Posterior vena cava (tissue), 2 donors: ENCODE measurements at regions not wholly inside any gene's neighbourhood (a gene's known extent, or its start where the extent isn't known, plus 50 kb on each side); places are given as distances from the start of the nearest gene placed in this dataset.

Source experiments
- DNase-seq: peaks from one replicate; pipeline ENCODE4 v3.0.0-alpha.2; 2020; ENCODE audit warnings: low spot score
- intact Hi-C, 2 donors: fragments of 100-400 bp; cut with DNase I; formaldehyde crosslinking; loops; one replicate each; pipeline versions ENCODE4 v1.14.1 to v1.14.2; 2022 to 2023
- donor health status: DM: yes; HTN: yes; CAD: no.
- donor health status: DM: yes; HTN: yes; CAD: no.

DNA sequence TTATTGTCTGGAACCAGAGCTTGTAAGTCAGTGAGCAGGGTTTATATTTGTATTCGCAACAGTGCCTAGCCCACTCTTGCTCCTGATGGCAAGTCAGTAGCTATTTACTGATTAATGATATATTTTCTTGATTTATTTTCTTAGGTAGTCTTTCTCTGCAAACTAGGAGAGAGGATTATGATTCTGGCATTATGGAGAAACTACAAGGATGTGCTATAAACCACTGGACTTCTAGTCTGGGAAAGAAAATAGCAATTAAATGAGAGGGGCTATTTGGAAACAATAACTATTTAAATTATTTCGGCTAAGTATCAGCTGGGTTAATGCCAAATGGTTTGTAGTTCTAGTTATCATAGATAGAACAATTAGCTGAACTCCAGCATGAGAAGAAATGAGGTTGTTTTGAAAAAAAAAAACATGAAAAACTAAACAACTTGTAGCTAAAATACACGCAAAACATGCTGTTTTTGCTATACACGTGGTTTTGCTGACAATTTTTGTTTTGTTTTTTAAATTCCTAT, 304.9 kb upstream of the TCF21 start:
- intact Hi-C loops, result no loop called here
- no peak for DNase-seq

DNA sequence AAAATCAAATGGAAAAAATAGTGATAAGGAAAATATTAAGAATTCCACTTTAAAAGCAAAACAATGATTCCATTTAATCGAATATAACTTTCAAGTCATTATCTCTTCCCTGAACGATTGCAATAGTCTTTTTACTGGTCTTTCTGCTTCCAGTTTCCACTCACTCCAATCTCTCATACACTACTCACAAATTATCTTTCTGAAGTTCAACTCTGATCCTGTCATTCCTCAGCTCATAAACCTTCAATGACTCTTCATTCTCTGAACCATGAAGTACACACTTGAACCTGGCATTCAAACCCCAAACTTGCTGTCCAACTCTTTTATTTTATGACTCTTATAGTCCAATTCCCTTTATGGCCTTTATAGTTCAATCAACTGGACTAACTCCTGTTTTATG, 304.1 kb upstream of the TCF21 start:
- intact Hi-C loops, result no loop called here

DNA sequence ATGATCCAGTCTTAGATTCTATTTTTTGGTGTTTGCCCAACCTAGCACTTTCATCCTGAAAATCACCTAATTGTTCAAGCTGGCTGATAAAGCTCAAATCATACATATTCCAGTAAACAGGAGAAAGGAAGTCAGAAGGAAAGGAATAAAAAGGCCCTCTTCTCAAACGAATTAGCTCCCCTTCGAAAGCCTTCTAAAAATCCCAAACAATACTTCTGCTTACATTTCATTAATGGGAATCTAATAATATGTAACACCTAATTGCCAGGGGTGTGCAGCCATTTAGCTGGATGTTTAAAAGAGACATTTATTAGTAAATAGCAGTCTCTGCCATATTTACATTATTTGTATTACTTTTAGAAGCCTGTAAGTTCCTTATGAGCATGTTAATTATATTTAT, 302.9 kb upstream of the TCF21 start:
- intact Hi-C loops, result no loop called here
- DNase-seq, result no peak

More for the DNA sequence above, 304.1 kb upstream of the TCF21 start:
- no peak for DNase-seq

DNA sequence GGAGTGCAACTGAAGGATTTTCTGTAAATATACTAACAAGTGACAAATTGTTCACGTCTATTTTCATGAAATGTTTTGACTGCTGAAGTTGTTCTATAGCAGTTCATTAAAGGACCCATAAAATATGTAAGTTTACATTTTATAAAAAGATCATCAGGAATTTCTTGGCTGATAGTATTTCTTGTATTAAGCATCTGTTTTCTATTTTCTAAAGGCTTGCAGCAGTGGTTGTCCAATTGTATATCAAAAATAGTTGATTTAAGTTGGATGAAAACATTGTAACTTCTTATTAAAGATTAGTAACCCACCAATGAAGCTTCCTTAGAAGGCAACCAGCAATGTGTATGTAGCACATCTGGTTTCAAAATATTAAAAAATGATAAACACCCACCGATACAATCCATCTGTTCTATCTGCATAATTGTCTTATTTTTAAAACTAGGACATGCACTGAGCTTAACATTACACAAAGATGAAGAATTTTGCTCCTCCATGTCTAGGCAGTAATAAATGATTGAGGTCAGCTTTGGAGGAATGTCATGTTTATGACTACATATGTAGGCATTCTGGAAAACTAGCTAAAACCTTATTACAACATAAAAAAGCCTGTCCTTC, 301.3 kb upstream of the TCF21 start:
- DNase-seq, result no peak
- intact Hi-C loops, result no loop called here

DNA sequence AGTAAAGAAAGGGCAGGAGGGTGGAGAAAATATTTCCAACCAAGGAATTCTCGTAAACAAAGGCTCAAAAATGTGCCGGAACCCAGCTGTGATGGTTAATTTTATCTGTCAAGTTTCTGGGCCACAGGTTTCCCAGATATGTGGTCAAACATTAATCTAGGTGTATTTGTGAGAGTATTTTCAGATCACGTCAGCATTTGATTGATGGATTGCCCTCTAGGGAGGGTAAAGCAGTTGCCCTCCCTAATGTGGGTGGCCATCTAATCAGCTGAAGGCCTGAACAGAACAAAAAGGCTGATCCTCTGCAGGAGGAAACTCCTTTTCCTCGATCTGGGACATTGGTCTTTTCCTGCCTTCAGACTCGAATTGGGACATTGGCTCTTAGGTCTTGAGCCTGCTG, 298.7 kb upstream of the TCF21 start:
- intact Hi-C loops, result no loop called here
- no peak for DNase-seq

DNA sequence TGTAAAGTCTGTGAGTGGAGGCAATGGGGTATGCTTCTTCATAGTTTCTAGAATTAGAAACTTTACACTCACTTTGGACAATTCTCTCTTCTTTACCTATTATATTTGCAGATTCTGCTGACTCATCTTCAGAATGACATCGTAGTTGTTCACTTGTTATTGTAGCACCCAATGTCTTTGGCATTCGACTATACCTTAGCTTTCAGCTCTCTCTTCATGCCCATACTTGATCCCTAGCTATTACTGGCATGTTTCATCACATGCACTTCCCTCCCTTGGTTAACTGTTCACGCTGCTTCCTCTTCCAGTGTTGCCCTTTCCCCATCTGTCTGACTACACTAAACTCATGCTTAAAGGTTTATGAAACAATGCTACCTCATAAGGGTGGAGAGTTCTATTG, 298.1 kb upstream of the TCF21 start:
- intact Hi-C loops, result no loop called here
- no peak for DNase-seq

DNA sequence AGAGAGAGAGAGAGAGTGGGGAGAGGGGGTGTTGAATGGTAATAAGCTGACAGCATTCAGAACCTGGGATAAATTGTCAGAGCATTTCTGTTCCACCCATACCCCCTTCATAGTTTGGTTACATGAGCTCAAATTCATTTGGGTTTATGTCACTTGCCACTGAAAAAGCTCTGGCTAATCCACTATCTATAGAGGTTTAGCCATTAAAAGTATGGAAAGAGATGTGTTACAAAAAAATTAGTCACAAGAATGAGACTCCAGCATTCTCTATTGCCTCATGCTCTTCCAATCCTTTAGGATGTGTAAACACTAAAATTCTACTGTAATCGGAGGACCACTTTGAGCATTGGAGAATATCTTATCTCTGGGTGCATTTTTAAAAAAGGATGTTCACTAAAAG, 297.6 kb upstream of the TCF21 start:
- DNase-seq, result no peak
- intact Hi-C loops, result no loop called here

DNA sequence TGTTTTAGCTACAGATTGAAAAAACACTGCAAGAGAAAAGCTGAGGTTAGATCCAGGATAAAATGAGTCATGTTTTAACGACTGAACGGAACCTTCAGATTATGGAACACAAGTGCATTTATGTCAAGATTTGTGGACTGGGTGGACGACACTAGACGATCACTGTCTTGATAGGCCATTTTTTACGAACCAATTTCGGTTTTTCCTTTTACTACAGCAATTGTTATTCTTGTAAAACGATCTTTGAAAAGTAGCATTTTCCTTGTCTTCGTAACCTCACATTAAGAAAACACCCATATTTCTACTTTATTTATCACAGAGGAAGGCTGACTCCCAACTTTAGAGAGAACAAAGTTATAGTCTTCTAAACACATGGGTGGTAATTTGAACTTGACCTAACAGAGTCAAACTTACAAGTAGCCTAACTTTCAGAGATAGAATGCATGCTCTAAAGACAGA, 294.2 kb upstream of the TCF21 start:
- DNase-seq, result no peak
- intact Hi-C loops, result no loop called here

DNA sequence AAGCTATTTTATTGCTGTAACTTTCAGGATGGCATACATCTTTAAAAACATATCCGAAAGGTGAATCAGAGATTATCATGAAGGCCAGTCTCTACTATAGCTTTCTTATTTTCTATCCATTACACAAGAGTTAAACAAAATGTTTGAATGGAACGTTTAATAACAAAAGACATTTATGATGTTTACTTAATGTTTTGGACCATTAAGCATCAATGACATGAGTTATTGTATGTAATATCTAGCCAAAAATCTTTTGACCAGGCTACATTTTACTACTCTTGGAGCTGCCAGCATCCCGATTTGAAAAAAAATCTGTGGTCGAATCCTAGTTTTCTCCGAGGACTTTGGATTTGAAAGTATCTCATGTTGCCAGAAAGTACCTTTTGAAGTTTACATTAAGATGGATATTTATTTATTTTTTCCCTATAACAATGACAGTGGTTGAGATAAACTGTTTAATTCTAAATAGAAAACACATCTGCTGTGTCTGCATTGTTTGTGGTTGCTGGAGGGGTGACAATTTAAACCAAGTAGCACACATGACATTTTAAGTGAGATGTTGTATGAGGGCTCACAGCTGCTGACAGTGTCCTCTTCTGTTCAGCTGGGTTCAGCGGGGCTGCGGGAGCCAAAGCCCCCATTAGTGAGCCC, 293.7 kb upstream of the TCF21 start:
- intact Hi-C loops, result no loop called here

DNA sequence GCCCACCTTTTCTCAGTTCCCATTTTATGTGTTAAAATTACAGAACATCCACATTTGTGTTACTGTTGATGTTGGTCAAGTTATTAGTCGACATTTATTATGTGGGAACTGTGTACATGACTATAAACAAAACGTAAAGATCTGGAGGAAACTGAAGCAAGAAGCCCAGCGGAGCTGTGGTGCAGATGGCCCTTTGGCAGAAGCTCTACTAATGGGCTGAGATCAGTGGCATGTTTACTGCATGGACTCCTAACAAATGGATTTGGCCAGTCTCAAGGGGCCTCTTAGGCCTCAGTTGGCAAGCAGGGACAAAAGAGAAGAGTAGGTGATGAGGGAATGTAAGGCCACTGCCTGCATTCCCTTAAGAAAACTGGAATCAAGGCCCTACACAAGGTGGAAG, 282.1 kb upstream of the TCF21 start:
- intact Hi-C loops, result no loop called here
- no peak for DNase-seq

More for the DNA sequence above, 293.7 kb upstream of the TCF21 start:
- DNase-seq, result no peak

DNA sequence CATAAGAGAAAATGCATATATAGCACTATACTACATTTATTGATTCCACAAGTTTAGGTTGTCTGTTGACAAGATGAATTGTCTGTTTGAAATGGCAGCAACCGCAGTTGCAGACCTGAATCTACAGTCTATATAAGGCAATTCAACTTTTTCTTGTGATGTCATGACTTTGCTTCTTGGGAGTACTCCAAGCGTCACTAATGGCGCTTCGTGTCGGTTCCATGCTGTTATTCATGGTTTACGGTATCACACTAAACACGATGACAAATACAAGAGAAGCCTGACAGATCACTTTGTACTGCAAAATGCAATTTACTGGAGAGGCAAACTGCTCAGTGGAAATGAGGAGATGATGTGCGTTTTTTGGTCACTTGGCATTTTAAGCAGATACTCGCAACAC, 280.3 kb upstream of the TCF21 start:
- no peak for DNase-seq
- intact Hi-C loops, result no loop called here

DNA sequence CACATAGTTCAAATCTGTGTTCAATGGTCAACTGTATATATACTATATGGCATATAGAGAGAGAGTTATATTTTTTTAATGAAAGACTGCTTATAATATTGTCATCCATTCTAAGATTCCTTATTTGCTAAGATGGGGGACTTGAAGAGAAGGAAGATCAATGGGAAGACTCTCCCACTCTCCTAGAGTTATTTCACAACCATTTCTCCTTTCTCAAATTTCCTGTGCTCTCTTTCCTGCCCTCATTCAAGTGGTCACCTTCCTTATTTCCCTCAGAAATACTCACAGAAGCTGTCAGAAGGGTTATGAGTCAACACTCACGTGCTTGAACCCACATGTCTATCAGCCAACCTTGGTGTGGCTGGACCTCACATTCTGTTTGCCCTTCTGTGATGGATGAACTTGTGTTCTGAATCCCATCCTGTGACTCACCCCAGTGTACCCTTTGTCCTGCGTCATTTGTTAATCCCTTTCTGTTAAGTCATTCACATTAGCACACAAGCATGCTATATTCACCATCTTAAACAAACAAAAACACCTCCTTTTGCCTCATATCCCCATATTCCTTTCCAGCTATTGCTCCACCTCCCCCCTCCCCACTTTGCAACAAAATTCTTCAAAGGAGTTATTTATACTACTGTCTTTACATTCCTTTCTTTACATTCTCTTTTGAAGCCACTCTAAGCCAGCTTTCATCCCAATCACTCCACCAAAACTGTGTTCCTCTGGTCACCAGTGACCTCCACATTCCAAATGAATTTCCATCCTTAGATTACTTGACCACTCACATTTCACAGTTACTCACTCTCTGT, 279.3 kb upstream of the TCF21 start:
- no peak for DNase-seq
- intact Hi-C loops, result no loop called here

DNA sequence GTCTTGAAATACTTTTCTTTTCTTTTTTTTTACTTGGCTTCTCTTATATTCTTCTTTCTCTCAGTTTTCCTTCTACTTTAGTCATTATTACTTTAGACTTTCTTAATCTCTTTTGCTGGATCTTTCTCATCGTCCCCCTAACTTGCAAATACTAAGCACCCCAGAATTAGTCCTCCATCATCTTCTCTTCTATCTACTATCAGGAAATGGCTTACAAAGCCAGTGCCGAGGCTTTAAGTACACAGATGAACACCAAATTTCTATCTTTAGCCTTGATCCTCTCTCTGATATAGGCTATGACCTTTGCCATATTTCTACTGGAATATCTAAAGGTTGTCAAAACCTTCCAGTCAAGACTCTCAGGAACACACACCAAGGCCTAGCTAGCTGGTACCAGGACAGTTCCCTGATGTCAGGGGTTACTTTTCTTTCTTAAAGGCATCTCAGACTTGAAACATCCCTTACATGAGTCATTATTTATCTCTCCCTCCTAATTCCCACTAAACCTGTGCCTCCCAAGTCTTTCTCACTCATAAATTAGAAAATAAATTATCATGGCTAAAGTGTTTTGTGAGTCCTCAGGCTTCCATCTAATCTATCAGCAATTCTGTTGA, 278.6 kb upstream of the TCF21 start:
- no peak for DNase-seq
- intact Hi-C loops, result no loop called here

DNA sequence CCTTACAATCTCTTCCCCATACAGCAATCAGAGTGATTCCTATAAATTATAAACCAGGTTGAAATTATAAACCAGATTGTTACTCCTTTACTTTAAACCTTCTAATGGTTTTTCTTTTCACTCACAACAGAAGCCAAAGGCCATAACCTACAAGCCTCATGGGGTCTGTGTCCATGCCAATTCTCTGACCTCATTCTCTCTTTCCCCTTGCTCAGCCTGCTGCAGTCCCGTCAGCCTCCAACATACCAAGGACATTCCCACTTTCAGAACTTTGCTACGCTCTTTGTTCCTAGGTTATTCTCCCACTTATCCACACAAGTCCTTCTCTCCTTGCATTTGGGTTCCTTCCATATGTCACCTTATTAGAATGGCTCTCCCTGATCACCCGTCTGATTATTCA, 277.9 kb upstream of the TCF21 start:
- DNase-seq, result no peak
- intact Hi-C loops, result no loop called here

DNA sequence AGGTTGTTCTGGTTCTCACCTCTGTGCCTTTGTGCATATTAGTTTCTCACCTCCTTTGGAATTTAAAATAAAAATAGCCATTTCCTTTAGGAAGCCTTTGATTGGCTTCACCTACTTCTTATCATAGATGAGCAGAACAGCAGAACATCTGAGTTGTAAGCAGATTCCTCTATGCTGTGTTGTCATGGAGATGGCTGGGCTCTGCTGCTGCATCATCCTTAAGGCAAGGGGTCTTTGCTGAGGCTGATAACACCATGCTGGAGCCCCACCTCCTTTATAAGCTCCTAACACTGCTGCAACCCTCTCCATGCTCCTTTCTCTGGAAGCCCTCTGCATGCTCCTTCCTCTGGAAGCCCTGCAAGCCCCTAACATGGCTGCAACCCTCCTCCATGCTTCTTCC, 276.5 kb upstream of the TCF21 start:
- intact Hi-C loops, result no loop called here
- DNase-seq, result no peak

DNA sequence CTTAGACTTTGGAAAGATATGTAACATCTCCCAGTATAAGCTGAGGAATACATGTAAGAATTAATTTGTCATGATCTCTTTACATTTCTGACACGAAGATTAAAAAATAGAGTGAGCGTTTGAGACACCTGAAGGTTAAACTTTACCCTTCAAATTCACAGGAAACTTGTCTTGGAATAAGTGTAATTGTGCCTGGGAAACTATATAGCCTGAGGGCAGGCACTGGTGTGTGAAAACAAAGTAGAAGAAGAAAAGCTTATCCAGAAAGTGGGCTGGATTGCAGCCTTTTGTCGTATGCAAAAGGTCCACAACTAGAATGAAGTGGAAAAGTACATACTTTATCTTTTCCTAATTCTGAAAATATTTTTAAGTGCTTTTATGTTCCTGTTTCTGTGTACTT, 275.7 kb upstream of the TCF21 start:
- DNase-seq, result no peak
- intact Hi-C loops, result no loop called here

DNA sequence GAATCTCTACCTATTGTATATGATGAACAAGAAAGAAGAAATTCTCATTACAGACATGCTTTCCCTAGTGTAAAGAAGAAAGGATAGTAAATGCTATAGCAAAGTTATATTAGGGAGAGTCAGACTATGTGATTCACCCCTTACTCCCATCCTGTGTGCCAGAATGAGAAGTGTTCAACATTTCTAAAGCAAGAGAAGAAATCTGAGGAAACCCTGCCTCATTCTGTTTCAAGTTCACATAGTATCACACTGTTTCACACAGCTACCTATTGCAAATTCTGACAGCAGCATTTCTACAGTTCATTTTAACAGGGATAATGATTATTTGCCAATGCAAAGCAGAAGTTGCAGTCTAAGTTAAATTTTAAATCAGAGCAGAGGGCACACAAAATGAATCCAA, 267.2 kb upstream of the TCF21 start:
- DNase-seq, result no peak
- intact Hi-C loops, result no loop called here

DNA sequence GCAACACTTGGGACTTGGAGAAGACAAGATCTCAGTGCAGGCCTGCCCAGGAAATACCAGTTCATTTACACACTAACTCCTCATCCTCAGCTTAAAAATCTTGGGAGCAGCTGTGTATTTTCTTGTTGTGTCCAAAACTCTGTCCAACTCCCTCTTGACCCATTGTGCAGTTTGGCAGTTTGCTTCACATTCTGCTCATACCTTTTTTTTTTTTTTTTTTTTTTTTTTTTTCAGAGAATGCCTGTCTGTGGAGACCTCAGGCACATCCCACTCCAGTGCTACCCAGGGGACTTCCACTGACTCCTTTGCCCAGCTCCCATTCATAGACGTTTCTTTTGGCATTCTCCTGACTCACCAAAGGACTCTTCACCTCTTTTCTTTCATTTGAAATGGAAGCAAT, 265.8 kb upstream of the TCF21 start:
- intact Hi-C loops, result no loop called here
- no peak for DNase-seq

DNA sequence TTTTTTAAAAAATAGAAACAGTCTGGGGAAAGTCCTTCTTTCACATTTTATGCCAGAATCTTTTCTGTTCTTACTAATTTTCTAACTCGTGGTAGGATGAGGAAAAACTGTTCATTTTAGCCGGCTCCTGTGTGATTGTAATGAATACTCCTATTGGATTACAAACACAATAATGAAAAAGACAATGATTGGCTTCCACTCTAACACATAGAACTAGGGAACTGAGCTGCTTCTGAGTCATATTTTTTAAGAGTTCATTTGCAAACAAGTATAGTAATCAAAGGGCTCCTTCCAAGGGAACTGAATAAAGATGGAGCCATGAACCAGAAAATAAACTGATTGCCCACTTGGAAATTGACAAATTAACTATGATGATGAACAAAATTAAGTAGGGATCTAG, 265.3 kb upstream of the TCF21 start:
- DNase-seq, result no peak
- intact Hi-C loops, result no loop called here

DNA sequence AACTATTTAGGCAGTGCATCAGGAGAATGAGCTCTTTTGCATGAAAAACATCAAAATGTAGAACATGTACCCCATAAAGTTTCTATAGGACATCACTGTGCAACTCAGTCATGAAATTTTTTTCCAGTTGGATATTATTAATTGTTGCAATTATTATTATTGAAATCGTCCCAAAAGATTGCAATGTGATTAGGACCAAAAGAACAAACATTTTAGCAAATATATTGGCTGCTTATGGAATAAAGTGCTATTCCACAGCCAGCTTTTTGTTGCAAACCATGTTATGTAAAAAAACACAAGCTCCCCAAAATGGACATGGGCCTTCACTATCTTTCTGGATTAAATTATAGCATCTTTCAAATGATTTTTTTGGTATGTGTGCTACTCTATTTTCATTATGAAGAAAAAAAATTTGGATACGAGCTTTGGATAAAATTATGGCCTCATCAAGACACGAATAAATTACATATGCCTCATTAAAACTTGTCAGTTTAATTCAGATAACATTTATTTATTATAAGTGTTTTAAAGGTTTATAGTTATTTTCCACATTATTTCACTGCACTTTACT, 262.7 kb upstream of the TCF21 start:
- no peak for DNase-seq
- intact Hi-C loops, result no loop called here
